ENCODE measurements at regions not wholly inside any gene's neighbourhood (a gene's known extent, or its start where the extent isn't known, plus 50 kb on each side); places are given as distances from the start of the nearest gene placed in this dataset.
"Not testable (repeated sequence)": the region's sequence is repeated elsewhere in the genome, so short reads cannot be mapped to it uniquely, and the experiment has no call there.

DNA sequence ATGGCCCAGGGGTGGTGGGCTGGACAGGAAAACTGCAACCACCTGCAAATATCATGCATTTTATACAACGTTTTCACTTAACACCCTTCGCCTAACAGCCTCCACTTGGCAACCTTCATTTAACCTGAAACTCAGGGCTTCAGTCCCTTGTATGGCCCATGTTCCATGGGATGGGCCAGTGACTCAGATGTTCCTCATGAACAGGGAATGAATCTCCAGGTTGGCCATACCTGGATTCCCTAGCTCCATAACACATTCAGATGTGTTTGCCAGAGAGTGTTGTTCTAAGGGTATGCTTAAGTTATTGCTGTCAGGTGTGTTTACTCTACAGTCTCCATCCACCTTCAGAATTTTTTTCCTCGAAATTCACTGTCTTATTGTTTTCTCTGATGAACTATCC is 316.9 kb downstream of the JRKL start:
- no peak for DNase-seq (ENCODE audit: low spot score)

DNA sequence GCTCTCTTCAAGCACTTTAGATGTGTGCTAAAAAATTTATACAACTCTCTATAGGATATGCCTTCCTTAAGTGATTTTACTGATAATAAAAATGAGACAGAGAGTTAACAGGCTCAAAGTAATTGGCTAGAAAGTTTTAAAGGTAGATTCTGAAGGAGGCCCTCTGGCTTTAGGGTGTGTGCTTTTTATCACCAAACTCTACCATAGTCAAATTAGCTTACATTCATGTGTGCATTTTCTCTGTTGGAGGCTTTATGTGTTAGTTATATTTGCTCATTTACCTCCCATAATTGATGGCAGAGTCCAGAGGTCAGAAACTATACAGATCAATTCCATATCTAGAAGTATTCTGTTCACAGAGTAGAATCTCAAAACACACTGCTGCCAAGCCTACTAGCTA is 317.5 kb downstream of the JRKL start:
- no peak for DNase-seq (ENCODE audit: low spot score)

DNA sequence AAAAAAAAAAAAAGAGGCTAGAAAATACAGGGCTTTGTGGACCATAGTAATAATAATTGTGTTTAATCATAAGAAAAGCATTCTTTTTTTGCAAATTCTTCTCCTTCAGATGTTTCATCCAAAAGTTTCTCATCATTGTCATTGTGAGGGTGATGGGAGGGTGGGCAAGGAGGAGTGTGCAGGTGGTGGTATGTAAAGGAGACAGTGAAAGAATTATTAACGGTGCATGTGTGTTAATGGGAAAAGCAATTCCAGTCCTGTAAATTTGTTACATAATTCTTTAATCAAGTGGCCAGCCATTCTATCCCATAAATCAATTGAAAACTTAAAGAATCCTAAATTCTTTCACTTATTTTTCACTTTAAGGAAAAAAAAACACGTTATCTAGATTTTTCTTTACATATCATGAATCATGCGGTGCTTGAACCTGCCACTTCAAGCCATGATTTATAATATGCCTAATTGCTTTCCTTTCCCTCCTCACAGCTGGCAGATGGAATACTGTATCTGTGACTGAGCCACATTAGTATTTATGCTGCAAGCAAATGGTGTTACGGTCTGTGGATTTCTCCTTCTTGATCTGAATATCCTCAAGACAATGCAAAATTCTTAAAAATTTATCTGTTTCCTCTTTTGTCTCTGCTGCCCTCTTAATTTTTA is 318.5 kb downstream of the JRKL start:
- no peak for DNase-seq (ENCODE audit: low spot score)

DNA sequence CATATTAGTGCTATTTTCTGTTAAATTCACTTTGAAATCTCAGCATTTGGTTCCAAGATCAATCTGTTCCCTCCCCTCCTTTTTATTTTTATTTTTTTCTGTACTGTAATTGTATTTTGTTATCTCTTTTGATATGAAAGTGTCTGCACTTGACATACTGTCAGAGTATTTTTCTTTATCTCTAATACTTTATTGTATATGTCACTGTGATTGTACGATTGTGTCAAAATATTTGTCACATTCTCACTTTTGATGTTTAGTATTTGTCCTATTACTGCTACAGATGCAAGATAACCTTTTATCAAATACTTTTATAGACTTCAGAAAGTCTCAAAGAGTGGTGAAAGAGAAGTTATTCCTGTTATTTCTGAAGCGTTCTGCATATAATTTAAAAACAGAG is 323.5 kb downstream of the JRKL start:
- no peak for DNase-seq (ENCODE audit: low spot score)

DNA sequence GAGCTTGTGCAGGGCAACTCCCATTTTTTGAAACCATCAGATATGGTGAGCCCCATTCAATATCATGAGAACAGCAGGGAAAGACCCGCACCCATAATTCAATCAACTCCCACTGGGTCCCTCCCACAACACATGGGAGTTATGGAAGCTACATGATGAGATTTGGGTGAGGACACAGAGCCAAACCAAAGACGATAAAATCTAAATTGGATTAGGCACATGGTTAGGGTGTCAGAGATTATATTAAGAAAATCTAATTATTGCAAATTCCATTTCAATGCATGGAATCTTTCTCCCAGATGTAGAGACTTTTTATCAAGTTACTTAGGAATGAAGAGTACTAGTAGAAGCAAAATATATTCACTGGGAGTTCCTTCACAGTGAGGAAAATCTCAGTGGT is 324.9 kb downstream of the JRKL start:
- DNase-seq (ENCODE audit: low spot score) = no peak

DNA sequence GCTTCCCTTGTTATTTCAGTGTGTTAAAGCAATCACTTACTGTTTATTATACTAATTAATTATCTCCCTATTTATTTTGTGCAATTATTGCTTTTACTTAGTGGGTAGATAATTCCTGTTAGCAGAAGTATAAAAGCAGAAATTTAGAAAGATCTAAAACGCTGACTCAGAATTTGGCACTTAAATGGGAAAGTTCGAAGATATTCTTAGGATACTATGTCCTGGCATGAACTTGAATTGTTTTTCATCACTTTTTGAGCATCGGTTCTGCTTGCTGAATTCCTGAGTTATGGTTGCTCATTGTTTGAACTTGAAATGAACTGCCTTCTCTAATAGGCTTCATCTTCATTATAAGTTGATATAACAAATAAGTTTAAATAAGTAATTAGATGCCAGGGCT is 325.4 kb downstream of the JRKL start:
- no peak for DNase-seq (ENCODE audit: low spot score)

DNA sequence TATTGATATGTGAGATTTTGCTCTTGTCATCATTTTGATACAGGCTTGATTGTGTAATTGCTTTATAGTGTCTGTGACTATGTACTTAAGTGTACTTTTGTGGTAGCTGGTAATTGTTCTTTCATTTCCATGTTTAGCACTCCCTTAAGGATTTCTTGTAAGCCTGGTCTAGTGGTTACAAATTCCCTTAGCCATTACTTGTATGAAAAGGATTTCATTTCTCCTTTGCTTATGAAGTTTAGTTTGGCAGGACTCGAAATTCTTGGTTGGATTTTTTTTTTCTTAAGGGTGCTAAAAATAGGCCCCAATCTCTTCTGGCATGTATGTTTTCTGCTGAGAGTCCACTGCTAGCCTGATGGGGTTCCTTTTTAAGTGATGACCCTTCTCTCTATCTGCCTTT is 346.8 kb downstream of the JRKL start:
- DNase-seq (ENCODE audit: low spot score) = no peak

DNA sequence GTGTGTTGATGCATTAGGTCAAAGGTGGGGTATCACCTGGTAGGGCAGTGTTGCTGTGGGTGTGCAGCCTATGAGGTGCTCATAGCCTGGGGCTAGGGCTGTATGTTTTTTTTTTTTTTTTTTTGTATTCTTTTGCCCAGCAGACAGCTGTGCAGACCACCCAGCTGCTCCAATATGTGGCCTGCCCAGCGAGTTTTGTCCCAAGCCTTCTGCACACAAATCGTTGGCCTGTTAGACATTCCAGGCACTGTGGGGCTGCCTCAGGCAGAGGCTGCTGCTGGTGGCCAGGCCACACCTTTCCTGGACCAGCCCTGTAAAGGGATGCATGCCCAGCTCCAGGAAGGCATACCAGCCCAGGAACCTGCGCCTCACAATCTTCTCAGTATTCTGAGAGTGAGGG is 348.5 kb downstream of the JRKL start:
- no peak for DNase-seq (ENCODE audit: low spot score)

DNA sequence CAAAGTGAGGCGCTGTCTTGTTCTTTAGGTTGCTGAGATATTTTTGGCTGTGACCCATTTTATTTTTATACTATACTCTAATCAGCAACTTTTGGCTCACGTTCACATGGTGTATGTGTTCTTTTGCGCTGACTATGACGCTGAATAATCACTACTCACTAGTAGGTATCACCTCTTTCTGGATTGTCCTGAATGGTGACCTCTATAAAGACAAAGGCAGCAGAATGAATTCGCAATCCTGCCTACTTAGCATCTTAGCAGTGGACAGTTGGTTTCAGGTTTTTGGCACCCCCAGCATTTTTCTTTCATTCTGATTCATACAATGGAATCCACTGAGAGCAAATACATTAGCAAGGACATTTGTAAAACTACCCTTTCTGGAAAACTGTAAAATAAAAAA is 351.3 kb downstream of the JRKL start:
- no peak for DNase-seq (ENCODE audit: low spot score)

DNA sequence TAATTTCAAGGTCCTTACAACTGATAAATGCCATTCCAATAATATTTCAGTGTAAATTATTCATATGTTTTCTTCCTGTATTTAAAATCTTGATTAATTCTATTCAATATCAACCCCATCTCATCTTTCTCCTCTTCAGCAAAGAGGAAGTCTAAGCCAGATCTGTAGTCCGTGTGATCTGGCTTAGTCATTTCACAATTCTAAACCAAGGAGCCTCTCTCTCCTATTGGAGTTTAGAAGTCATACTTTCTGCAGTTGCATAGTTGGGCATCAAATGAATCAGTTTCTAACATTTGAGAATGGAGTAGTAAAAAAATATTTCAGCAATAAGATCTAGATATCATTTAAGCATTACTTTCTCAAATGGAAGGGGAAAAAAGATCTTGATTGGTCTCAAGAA is 354.9 kb downstream of the JRKL start:
- DNase-seq (ENCODE audit: low spot score) = no peak

DNA sequence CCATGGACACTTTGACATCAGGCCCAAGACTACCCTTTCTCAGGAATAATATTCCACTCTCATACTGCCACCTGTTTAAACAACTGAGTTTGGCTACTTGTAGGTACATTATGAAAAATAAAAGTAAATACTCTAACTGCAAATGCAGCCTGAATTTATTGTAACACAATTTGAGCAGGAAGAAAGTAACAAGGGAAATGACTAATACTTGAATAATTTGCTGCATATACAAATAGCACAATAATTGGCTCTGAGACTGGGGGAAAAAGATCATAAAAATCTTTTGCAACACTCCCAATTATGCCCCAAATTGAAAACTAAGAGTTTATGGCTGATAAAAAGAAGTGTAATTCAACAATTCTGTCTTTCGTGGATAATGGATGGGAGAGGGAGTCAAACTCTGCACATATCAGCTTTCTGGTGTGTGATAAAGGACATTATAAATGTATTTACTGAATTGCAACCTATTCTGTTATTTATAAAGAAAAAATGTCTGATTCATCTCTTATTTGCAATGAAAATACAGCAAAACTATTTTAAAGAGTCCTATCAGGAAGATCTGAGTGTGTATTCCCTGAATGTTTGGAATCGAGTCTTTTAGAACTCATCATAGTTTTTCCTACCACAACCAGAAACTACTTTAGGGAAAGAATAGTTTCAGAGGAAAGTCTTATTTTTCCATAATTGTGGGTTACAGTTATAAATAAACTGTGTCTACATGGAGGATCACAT is 359.0 kb downstream of the JRKL start:
- DNase-seq (ENCODE audit: low spot score) = no peak

DNA sequence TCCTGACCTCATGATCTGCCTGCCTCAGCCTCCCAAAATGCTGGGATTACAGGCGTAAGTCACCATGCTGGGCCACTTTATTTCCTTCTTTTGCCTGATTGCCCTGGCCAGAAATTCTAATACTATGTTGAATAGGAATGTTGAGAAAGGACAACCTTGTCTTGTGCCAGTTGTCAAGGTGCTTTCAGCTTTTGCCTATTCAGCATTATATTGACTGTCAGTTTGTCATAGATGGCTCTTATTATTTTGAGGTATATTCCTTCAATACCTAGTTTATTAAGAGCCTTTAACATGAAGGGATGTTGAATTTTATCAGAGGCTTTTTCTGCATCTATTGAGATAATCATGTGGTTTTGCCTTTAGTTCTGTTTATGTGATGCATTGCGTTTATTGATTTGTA is 362.0 kb downstream of the JRKL start:
- not testable (repeated sequence) for DNase-seq (ENCODE audit: low spot score)

DNA sequence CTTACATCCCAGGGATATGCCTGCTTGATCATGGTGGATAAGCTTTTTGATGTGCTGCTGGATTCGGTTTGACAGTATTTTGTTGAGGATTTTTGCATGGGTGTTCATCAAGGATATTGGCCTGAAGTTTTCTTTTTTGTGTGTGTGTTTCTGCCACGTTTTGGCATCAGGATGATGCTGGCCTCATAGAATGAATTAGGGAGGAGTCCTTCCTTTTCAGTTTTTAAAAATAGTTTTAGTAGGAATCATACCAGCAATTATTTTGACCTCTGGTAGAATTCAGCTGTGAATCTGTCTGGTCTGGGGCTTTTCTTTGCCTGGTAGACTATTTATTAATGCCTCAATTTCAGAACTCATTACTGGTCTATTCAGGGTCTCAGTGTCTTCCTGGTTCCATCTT is 362.4 kb downstream of the JRKL start:
- DNase-seq (ENCODE audit: low spot score) = no peak

DNA sequence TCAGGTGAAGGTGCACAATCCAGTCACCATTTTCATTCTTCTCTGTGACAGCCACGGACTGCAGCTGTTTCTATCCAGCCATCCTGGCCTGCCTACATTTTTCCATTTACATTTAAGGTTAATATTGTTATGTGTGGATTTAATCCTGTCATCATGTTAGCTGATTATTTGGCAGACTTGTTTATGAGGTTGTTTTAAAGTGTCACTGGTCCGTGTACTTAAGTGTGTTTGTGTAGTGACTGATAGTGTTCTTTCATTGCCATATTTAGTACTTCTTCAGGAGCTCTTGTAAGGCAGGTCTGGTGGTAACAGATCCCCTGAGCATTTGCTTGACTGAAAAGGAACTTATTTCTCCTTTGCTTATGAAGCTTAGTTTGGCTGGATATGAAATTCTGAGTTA is 364.2 kb downstream of the JRKL start:
- DNase-seq (ENCODE audit: low spot score) = no peak

DNA sequence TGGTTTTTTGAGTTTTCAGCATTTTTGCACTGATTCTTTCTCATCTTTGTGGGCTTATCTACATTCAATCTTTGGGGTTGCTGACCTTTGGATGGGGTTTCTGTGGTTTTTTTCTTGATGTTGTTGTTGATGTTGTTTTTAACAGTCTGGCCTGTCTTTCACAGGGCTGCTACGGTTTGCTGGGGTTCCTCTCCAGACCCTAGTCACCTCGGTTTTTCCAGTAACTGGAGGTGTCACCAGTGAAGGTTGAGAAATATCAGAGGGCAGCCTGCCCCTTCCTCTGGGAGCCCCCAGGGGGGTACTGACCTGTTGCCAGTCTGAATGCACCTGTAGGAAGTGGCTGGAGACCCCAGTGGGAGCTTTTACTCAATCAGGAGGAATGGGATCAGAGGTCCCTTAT is 365.4 kb downstream of the JRKL start:
- DNase-seq (ENCODE audit: low spot score) = no peak

DNA sequence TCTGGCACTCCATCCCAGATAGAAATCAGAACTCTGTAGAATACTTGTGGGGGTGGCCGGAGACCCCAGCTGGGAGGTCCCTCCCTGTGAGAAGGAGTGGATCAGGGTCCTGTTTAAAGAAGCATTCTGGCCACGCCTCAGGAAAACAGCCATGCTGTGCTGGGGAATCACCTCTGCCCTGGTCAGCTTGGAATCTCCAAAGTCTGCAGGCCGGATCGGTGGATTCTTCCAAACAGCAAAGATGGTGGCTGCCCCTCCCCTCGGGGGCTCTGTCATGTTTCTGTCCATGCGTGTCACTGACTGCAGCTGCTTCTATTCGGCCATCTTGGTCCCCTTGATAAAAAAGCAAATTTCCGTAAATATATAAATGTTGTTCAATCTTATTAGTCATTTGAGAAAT is 365.9 kb downstream of the JRKL start:
- DNase-seq (ENCODE audit: low spot score) = no peak

DNA sequence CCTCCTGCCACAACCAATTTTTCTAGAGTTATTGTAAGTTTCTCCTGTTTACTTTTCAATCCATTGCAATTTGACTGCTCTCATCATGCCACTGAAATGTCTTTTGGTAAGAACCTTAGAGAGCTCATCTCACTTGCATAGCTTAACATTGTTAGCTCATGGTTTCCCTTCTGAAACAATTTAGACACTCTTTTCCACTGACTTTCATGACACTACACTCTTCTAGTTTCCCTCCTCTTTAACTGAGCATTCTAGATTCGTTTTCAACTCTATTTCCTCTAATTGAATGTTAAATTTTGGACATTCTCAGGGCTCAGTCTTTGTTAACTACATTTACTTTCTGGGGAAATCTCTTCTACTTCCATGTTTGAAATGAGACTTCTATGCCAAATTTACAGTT is 369.1 kb downstream of the JRKL start:
- no peak for DNase-seq (ENCODE audit: low spot score)

DNA sequence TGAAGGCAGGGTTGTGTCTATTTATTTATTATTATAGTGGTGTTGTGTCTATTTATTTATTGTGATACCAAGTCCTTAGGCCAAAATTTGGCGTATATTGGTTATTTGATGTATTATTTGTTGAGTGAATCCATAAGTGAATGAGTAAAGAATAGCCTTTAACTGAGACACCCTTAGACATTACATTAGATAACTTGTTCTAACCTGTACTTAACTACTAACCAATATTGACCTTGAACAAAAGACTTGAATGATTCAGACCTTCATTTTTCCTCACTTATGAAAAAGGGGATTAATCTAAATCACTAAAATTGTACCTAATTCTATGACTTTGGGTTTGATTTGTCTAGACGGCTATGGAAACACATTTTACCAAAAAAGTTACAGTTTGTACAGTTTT is 370.5 kb downstream of the JRKL start:
- DNase-seq (ENCODE audit: low spot score) = no peak

DNA sequence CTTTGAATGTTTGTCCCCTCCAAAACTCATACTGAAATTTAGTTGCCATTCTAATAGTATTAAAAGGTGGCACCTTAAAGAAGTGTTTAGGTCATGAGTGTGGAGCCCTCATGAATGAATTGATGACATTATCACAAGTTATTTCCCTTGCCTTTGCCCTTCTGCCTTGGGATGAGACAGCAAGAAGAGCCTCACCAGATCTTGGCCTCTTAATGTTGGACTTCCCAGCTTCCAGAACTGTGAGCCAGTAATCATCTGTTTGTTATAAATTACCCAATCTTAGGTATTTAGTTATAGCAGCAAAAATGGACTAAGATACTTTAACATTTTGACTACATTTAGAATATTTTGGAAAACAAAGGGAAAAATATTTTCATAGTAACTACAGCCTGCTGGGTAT is 371.0 kb downstream of the JRKL start:
- DNase-seq (ENCODE audit: low spot score) = no peak

DNA sequence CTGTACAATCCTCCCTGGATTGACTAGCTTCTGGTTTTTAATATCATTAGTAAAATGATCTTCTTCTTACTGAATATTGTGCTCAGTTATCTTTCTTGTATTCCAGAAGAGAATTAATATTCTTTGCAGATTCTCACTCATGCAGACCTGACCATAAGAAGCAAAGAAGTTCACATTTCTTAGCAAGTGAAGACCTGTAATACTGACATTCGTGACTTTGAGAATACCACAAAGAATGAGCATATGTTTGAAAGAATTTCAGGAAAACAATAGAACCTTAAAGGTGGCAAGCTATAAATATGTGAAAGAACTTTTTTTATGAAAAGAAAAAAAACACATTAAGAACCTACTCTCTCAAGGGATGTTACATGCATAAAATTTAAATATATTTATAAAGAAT is 371.6 kb downstream of the JRKL start:
- DNase-seq (ENCODE audit: low spot score) = no peak

DNA sequence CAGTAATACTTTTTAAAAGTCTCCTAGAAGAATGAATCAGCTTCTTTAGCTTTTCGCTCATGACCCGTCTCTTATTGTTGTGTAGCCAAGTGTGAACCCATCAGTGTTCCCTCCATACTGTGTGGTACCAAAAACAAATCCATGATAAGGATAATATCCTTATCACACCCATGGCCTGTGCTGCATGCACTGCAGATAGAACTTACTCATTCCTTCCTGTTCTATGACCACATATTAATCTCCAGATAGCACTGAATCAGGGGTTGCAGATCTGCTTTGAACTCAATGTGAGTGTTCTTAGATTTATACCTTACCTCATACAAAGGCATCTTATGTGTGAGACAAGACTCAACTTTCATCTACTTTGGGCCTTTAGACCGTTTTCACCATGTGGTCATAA is 373.4 kb downstream of the JRKL start:
- DNase-seq (ENCODE audit: low spot score) = no peak

DNA sequence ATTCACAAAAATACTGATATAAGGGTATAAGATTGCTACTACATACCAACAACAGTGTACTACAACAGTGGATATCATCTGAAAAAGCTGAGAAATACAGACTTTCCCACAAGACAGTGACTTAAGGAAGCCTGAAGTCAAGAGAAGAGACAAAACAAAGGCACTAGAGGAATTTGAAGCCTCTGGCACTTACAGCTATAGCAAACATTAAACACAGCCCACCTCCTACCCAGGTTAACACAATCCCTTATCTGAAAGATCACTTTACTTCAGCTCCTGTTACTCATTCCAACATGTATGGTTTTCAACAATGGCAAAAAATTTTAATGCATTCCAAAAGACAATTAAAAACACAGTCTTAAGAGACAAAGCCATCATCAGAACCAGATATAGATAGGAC is 388.5 kb downstream of the JRKL start:
- no peak for DNase-seq (ENCODE audit: low spot score)

DNA sequence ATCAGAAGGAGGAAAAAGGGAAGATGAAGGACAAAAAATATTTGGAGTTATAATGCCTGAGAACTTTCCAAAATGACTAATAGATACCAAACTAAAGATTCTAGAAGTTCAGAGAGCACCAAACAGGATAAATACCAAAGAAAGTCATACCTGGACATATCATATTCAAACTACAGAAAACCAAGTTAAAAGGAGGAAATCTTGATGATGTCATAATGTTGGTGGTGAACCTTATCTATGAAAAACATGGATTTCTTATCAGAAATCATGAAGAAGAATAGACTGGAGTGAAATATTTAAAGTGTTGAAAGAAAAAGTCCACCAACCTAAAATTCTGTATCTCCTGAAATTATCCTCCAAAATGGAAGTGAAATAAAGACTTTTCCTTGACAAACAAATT is 389.2 kb downstream of the JRKL start:
- DNase-seq (ENCODE audit: low spot score) = no peak

DNA sequence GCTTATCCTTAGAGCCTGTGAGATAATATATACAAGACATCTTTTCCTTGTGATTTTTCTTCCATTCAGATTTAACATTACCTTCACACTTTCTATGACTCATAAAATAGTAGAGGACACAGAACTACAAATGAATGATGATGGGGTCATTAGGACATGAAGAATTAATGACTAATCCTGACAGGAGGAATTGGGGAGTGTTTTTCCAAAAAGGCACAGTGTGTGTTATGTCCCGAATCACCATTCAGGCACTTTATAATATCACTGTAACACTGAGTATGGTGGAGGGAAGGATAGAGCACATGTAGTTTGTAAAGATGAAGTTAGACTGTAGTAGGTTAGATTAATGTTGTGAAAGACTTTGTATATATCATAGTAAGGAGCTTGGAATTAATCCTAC is 391.3 kb downstream of the JRKL start:
- no peak for DNase-seq (ENCODE audit: low spot score)

Measured in LoVo (cell line).